Left ventricle myocardium inferior (tissue), 1 donor: ENCODE measurements at regions not wholly inside any gene's neighbourhood (a gene's known extent, or its start where the extent isn't known, plus 50 kb on each side); places are given as distances from the start of the nearest gene placed in this dataset.

Experiments
- DNase-seq: peaks from one replicate; pipeline ENCODE4 v3.0.0-alpha.2; 2020
- H3K27ac ChIP-seq: fragments of 200-600 bp; replicated peaks from 2 replicates; pipeline ENCODE4 v1.8.0; 2021
- H3K27me3 ChIP-seq: fragments of 200-600 bp; 2 replicates; pipeline ENCODE4 v1.8.0; 2021; ENCODE audit warnings: low read depth
- H3K36me3 ChIP-seq: fragments of 200-600 bp; 2 replicates; pipeline ENCODE4 v1.8.0; 2021
- H3K4me1 ChIP-seq: fragments of 200-600 bp; 2 replicates; pipeline ENCODE4 v1.8.0; 2021
- H3K4me3 ChIP-seq: fragments of 200-600 bp; 2 replicates; pipeline ENCODE4 v1.8.0; 2021; ENCODE audit warnings: mild to moderate bottlenecking, moderate library complexity
- H3K9me3 ChIP-seq: fragments of 200-600 bp; replicated peaks from 2 replicates; pipeline ENCODE4 v1.8.0; 2021
- CTCF ChIP-seq: fragments of 200-600 bp; IDR thresholded peaks from 2 replicates; pipeline ENCODE4 v1.8.0; 2021; ENCODE audit warnings: antibody characterized with exemption, mild to moderate bottlenecking, borderline replicate concordance
- intact Hi-C: fragments of 100-400 bp; cut with micrococcal nuclease; formaldehyde crosslinking; loops from one replicate; pipeline ENCODE4 v1.11.0; 2022
- donor health status: DM: no; HTN: yes; CAD: no; lungs with severe emphysema.

GRCh38 chr5:3845230-3845629 is 249.6 kb downstream of the IRX1 start:
- H3K4me3 ChIP-seq, result no peak overlapping the region
- DNase-seq, result no peak
- no peaks in the 10 kb centered on the region for H3K4me1 ChIP-seq
- no peaks in the 10 kb centered on the region for H3K9me3 ChIP-seq
- TF ChIP-seq CTCF, result no peak
- intact Hi-C loops, result no loop called here
- H3K27me3 ChIP-seq, result no peaks in the 10 kb centered on the region
- H3K27ac ChIP-seq, result no peak overlapping the region
- H3K36me3 ChIP-seq, result no peaks in the 10 kb centered on the region

- H3K4me3 ChIP-seq, result no peak overlapping the region
- H3K27ac ChIP-seq, result no peak overlapping the region
- peaks cover 32% of the 10 kb centered on the region for H3K4me1 ChIP-seq
- intact Hi-C loops, result no loop called here
- DNase-seq, result no peak
- H3K36me3 ChIP-seq, result no peaks in the 10 kb centered on the region
- no peak for TF ChIP-seq CTCF
- no peaks in the 10 kb centered on the region for H3K9me3 ChIP-seq
- no peaks in the 10 kb centered on the region for H3K27me3 ChIP-seq
Measured at GRCh38 chr5:3852161-3852916, 256.7 kb downstream of the IRX1 start.

- peak overlapping the region; percentile 79 for H3K27ac ChIP-seq
Measured at GRCh38 chr5:3853362-3853761, 257.7 kb downstream of the IRX1 start.

GRCh38 chr5:3854188-3854821 is 258.7 kb downstream of the IRX1 start:
- intact Hi-C loops, result no loop called here
- no peaks in the 10 kb centered on the region for H3K27me3 ChIP-seq
- peak; percentile 53 for DNase-seq
- peaks cover 32% of the 10 kb centered on the region for H3K4me1 ChIP-seq
- TF ChIP-seq CTCF, result no peak
- H3K36me3 ChIP-seq, result no peaks in the 10 kb centered on the region
- peak overlapping the region; percentile 41 for H3K4me3 ChIP-seq
- H3K27ac ChIP-seq, result peak overlapping the region; percentile 79
- no peaks in the 10 kb centered on the region for H3K9me3 ChIP-seq

More at GRCh38 chr5:3853362-3853761, 257.7 kb downstream of the IRX1 start:
- TF ChIP-seq CTCF, result no peak
- peak overlapping the region; percentile 41 for H3K4me3 ChIP-seq
- H3K36me3 ChIP-seq, result no peaks in the 10 kb centered on the region
- intact Hi-C loops, result no loop called here
- H3K4me1 ChIP-seq, result peaks cover 32% of the 10 kb centered on the region
- DNase-seq, result no peak
- H3K27me3 ChIP-seq, result no peaks in the 10 kb centered on the region
- no peaks in the 10 kb centered on the region for H3K9me3 ChIP-seq

GRCh38 chr5:3856036-3856435 is 260.4 kb downstream of the IRX1 start:
- intact Hi-C loops, result no loop called here
- Histone ChIP-seq H3K9me3 (no peaks in the 10 kb centered on the region), H3K4me1 (peaks cover 32% of the 10 kb centered on the region), H3K36me3 (no peaks in the 10 kb centered on the region), H3K4me3 (no peak overlapping the region), H3K27ac (no peak overlapping the region), H3K27me3 (no peaks in the 10 kb centered on the region)
- no peak for DNase-seq
- TF ChIP-seq CTCF, result no peak
